ENCODE measurements at regions not wholly inside any gene's neighbourhood (a gene's known extent, or its start where the extent isn't known, plus 50 kb on each side); places are given as distances from the start of the nearest gene placed in this dataset.

GRCh38 chr1:99084562-99084961, 79.9 kb upstream of the PLPPR5 start:
- no peaks in the 10 kb centered on the region for H3K36me3 ChIP-seq (ENCODE audit: control insufficient read depth in 2 of 2, extremely low read depth in 1 of 2, insufficient read depth in 2 of 2, low read length in 2 of 2)
- no peak for DNase-seq (ENCODE audit: low read depth, low spot score)
- no peak overlapping the region for H3K27ac ChIP-seq (ENCODE audit: control insufficient read depth, insufficient read depth, low read length)
- H3K9ac ChIP-seq (ENCODE audit: control insufficient read depth, extremely low read depth, insufficient read depth, low read length), result no peak overlapping the region
- H3K79me2 ChIP-seq (ENCODE audit: control insufficient read depth, insufficient read depth, low read length), result no peaks in the 10 kb centered on the region
- no peaks in the 10 kb centered on the region for H3K9me3 ChIP-seq (ENCODE audit: control insufficient read depth, low read depth, low read length)
- H4K20me1 ChIP-seq (ENCODE audit: control insufficient read depth, extremely low read depth, insufficient read depth, low read length), result no peaks in the 10 kb centered on the region
- H2AFZ ChIP-seq (ENCODE audit: control insufficient read depth, low read length), result no peak overlapping the region
- H3K4me3 ChIP-seq (ENCODE audit: control insufficient read depth in 2 of 3, extremely low read depth in 1 of 3, insufficient read depth in 2 of 3, low read depth in 1 of 3, low read length in 3 of 3), result no peak overlapping the region
- dilution Hi-C loops (cut with MboI; ENCODE audit: extremely low pct_ligation_motif_present, low sequenced_read_pairs), result no loop called here
- H3K27me3 ChIP-seq (ENCODE audit: control insufficient read depth, extremely low read depth, insufficient read depth, low read length), result no peaks in the 10 kb centered on the region
- TF ChIP-seq, protein P1, sequence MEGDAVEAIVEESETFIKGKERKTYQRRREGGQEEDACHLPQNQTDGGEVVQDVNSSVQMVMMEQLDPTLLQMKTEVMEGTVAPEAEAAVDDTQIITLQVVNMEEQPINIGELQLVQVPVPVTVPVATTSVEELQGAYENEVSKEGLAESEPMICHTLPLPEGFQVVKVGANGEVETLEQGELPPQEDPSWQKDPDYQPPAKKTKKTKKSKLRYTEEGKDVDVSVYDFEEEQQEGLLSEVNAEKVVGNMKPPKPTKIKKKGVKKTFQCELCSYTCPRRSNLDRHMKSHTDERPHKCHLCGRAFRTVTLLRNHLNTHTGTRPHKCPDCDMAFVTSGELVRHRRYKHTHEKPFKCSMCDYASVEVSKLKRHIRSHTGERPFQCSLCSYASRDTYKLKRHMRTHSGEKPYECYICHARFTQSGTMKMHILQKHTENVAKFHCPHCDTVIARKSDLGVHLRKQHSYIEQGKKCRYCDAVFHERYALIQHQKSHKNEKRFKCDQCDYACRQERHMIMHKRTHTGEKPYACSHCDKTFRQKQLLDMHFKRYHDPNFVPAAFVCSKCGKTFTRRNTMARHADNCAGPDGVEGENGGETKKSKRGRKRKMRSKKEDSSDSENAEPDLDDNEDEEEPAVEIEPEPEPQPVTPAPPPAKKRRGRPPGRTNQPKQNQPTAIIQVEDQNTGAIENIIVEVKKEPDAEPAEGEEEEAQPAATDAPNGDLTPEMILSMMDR (optimal IDR thresholded peaks at IDR 0.05 in 1 of 3, IDR thresholded peaks at IDR 0.05 in 1 of 3, conservative IDR thresholded peaks at IDR 0.05 in 1 of 3; ENCODE audit: extremely low read depth in 1 of 3, insufficient read depth in 2 of 3, low read length in 3 of 3), result no peak
- no peak for TF ChIP-seq EZH2 (IDR thresholded peaks at IDR 0.05; ENCODE audit: low read length)
- H3K9me1 ChIP-seq (ENCODE audit: control insufficient read depth, extremely low read depth, insufficient read depth, low read length), result no peaks in the 10 kb centered on the region
- no peak for FAIRE-seq
- H3K4me2 ChIP-seq (ENCODE audit: control insufficient read depth, extremely low read depth, insufficient read depth, low read depth, low read length), result no peak overlapping the region
- H3K4me1 ChIP-seq (ENCODE audit: control insufficient read depth, extremely low read depth, insufficient read depth, low read length), result no peaks in the 10 kb centered on the region

DNA sequence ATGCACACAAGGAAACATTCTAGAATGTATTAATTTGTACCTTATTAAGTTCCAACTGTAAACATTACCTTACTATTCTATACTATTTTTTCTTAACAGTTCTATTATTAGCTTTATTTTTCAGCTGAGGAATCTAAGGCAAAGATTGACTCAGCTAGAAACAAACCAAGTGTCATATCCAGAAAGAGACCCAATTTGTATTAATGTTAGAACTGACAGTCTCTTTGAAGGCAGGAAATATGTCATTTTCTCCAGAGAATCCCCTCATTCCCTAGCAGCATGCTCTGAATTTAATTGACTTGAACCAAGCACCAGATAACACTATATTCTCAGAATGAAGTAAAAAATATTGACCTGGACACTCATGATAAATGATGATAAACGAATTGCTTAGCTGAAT, 81.4 kb upstream of the PLPPR5 start:
- no peak overlapping the region for H3K4me2 ChIP-seq (ENCODE audit: control insufficient read depth, extremely low read depth, insufficient read depth, low read depth, low read length)
- H3K9me1 ChIP-seq (ENCODE audit: control insufficient read depth, extremely low read depth, insufficient read depth, low read length), result no peaks in the 10 kb centered on the region
- no peaks in the 10 kb centered on the region for H3K27me3 ChIP-seq (ENCODE audit: control insufficient read depth, extremely low read depth, insufficient read depth, low read length)
- H3K79me2 ChIP-seq (ENCODE audit: control insufficient read depth, insufficient read depth, low read length), result no peaks in the 10 kb centered on the region
- H3K27ac ChIP-seq (ENCODE audit: control insufficient read depth, insufficient read depth, low read length), result no peak overlapping the region
- H3K36me3 ChIP-seq (ENCODE audit: control insufficient read depth in 2 of 2, extremely low read depth in 1 of 2, insufficient read depth in 2 of 2, low read length in 2 of 2), result no peaks in the 10 kb centered on the region
- H3K4me1 ChIP-seq (ENCODE audit: control insufficient read depth, extremely low read depth, insufficient read depth, low read length), result no peaks in the 10 kb centered on the region
- no peak overlapping the region for H2AFZ ChIP-seq (ENCODE audit: control insufficient read depth, low read length)
- H3K4me3 ChIP-seq (ENCODE audit: control insufficient read depth in 2 of 3, extremely low read depth in 1 of 3, insufficient read depth in 2 of 3, low read depth in 1 of 3, low read length in 3 of 3), result no peak overlapping the region
- H3K9ac ChIP-seq (ENCODE audit: control insufficient read depth, extremely low read depth, insufficient read depth, low read length), result no peak overlapping the region
- H3K9me3 ChIP-seq (ENCODE audit: control insufficient read depth, low read depth, low read length), result no peaks in the 10 kb centered on the region
- TF ChIP-seq, protein P1 (optimal IDR thresholded peaks at IDR 0.05 in 1 of 3, IDR thresholded peaks at IDR 0.05 in 1 of 3, conservative IDR thresholded peaks at IDR 0.05 in 1 of 3; ENCODE audit: extremely low read depth in 1 of 3, insufficient read depth in 2 of 3, low read length in 3 of 3), result no peak
- TF ChIP-seq EZH2 (IDR thresholded peaks at IDR 0.05; ENCODE audit: low read length), result no peak
- H4K20me1 ChIP-seq (ENCODE audit: control insufficient read depth, extremely low read depth, insufficient read depth, low read length), result no peaks in the 10 kb centered on the region
- dilution Hi-C loops (cut with MboI; ENCODE audit: extremely low pct_ligation_motif_present, low sequenced_read_pairs), result no loop called here
- DNase-seq (ENCODE audit: low read depth, low spot score), result no peak
- no peak for FAIRE-seq
